GM18499 (cell line): ENCODE measurements at regions not wholly inside any gene's neighbourhood (a gene's known extent, or its start where the extent isn't known, plus 50 kb on each side); places are given as distances from the start of the nearest gene placed in this dataset.
"Not testable (repeated sequence)": the region's sequence is repeated elsewhere in the genome, so short reads cannot be mapped to it uniquely, and the experiment has no call there.

Source experiments
- ATAC-seq: cut with Tn5 transposase; IDR thresholded peaks from one replicate; pipeline ENCODE4 v1.9.1; 2021; ENCODE audit warnings: moderate number of reproducible peaks; ENCODE audit not compliant: insufficient read depth, unreplicated experiment

DNA sequence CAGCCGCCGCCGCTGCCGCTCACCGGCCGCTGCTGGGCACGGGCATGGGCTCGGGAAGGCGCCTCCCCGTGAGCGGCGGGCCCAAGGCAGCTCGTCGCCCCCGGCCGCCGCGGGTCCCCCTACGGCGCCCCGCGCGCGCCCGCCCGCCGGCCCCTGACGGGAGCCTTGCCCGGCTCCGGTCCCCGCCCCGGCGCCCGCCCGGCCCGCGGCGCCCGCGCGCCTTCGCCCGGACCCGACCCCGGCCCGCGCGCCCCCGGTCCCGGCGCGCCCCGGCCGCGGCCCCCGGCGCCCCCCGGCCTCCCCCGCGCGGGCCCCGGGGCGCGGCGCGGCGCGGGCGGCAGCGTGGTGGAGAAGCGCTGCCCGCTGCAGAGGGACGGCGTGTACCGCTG, 177.7 kb downstream of the OR4M2 start:
- ATAC-seq, result no peak

DNA sequence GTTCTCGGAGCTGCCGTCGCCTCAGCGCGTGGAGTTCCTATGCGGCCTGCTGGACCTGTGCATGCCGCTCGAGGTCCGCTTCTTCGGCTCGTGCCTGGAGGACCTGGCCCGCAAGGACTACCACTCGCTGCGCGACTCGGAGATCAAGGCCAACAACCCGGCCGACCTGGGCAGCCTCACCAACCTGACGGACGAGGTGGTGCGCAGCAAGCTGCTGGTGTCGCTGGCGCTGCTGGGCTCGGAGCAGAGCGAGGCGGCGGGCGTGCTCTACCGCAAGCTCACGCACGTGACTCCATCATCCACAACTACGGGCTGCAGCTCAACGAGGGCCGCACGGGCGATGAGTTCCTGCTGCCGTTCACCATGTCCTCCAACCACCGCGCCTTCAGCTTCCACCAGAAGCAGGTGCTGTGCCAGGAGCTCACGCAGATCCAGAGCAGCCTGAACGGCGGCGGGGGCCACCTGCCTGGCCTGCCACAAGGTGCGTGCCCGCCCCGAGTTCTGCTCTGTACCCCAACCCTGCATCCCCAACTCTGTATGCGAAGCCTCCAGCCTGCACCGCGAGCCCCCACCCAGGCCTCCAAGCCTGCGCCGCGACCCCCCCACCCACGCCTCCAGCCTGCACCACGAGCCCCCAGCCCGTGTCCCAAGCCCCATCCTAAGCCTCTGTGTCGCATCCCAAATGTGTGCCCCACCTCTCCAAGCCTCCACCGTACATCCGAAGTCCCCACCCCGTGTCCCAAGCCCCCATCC, 178.2 kb downstream of the OR4M2 start:
- no peak for ATAC-seq

DNA sequence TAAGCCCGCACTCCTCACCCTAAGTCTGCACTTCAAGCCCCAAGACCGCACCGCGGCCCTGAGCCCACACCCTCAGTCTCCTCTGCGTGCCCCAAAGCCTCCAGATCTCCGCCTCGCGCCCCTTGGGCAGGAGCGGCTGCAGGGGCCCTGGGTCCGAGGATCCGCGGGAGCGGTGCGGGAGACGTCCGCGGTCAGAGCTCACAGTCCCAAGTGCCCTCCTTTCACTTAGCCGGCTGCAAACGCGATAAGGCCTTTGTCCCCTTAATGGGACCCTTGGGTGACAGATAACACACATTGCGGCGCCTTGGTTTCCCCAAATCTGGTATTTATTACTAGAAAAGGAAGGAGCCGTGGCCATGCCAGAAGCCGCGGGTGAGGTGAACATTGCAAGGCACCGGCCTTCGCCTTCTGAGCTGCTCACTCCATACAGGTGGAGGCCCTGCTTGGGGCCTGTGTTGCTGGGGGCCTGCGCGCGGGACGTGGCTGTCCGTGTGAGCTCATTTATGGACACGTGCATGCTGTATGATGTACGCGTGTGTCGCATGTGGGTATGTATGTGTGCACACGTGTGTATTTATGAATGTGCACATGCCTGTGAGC, 178.9 kb downstream of the OR4M2 start:
- not testable (repeated sequence) for ATAC-seq

DNA sequence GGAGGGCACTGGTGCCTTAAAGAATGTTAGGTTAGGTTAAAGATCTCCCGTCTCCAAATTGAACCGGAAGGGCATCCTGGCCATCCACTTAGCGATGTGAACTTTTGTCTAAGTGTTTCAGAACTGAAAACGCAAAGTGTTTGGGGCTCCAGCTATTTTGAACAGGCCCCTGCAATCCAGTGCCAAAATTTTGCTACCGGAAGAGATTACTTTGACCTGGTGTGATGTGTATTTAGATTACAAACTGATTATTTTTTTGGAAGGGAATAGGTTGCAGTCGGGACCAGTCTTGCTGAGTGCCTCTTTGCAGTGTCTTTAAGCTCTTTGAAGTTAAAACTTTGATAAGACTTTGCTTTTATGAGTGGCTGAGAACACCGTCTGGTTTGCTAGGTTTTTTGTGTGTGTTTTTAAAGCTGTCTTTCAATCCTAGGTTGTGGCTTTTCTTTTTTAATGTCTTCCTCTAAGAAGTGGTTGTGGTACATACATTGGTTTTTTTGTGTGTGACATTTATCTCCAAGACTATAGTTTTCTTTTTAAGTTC, 179.6 kb downstream of the OR4M2 start:
- ATAC-seq, result no peak

DNA sequence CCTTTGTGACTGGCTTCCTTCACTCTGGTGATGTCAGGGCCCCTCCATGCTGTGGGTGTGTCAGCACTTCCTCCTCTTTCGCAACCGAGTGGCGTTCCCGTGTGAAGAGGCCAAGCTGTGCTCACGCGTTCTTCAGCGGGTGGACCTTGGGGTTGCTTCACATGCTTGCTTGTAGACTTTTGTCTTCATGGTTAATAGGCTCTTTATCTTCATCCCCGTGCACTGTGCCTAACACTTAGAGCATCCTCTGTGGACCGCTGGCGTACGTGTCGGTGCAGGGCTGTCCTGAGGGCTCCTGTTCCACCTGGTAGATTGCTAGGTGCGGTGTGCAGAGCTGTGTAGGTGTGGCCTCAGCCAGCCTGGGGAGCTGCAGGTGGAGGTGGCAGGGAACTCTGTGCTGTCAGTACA, 182.3 kb downstream of the OR4M2 start:
- no peak for ATAC-seq

DNA sequence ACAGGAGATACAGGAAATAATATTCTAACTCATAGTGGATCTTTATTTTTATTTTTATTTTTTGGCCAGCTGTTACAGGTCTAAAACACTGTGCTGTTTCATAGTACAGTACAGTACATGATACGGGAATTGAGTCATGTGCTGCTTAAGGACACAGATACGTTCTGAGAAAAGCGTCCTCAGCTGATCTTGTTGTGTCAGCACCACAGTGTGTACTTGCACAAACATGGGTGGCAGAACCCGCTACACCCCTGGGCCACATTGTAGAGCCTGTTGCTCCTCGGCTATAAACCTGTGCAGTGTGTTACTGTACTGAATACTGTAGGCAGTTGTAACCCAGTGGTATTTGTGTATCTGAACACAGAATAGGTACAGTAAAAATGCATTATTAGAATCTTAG, 183.4 kb downstream of the OR4M2 start:
- ATAC-seq, result no peak

DNA sequence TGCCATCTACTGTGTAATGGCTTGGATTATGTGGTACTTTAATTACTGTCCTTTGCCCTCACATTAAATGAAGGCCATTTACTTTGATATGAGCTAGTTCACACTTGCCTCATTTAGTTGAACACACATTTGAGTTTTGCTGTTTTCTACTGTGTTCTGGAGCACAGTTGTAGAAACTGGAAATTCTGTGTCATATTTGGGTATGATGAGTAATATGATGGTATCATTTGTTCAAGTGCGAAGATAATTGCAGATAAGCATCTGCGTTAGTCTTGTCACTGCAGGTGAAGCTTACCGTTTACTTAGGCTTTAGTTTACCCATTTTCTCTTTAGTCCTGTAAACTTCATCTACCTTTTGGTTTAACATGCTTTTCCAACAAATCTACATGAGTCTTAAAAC, 183.9 kb downstream of the OR4M2 start:
- ATAC-seq, result not testable (repeated sequence)

DNA sequence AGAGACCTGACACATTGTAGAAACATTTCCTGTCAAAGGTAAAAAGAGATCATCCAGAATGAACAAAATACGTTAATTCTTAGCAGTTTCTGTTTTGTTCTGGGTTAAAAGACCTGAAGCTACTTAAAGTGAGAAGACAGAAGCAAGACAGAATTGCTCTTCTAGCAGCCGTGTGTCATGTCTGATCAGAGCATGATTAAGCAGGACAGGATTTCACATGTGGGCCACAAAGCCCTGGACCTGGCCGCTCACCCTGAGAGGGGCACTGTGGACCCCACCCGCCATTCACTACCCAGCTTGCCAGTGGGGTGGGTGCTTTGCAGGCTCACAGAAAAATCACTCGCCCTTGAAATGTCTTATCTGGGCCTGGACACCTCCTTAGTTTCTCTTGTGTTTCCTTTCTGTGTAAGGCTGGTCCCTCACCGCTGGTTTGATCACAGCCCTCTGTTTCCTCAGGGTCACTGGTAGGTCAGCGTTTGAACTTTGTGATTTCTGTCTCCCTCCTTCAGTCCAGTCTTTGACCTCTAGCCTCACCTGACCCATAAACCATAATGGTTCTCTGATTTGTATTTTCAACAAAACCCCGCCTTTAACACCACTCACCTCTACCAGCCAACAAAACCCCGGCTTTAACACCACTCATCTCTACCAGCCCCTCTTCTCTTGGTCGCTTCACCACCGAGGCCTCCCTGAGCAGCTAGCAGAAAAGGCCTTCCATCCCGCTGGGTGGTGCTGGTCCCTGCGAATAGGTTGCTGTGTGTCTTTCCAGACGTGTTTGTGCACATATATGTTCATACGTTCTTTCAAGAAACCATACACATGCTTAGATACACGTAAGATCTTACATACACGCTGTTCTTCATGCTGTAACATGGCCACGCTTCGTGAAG, 185.0 kb downstream of the OR4M2 start:
- no peak for ATAC-seq

DNA sequence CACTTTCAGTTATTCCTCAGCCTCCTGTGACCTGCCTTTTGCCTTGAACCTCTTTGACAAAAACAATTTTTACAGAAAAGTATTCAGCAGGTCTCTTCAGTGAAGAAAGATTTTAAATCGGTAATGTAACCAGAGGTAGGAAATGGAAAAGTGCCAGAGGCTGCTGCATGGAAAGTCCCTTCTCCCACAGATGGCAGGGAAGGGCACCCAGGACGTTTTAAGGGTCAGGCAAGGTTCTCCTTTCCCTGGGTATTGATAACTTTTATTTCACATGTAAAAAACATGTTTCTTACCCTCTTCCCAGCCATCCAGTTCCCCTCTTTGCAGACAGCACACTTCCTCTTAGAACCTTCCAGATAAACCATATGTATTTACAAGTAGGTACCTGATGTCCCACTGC, 185.6 kb downstream of the OR4M2 start:
- no peak for ATAC-seq

DNA sequence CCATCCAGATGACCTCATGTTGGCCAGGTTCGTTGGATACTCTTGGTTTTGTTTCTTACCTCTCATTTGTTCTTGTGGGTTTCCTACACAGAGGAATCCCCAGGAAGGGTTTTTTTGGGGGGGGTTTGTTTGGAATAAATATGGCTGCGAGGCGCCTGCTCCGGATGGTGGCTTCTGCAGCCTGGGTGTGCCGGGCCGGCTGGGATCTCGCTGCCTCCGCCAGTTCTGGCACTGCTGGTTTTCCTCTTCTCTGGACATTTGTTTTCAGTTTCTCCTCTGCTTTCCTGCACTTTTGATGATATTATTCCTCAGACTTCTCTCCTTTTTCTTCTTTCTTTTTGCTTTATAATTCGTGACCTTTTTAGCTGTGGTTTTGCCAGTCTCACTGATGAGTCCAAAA, 187.4 kb downstream of the OR4M2 start:
- ATAC-seq, result no peak

DNA sequence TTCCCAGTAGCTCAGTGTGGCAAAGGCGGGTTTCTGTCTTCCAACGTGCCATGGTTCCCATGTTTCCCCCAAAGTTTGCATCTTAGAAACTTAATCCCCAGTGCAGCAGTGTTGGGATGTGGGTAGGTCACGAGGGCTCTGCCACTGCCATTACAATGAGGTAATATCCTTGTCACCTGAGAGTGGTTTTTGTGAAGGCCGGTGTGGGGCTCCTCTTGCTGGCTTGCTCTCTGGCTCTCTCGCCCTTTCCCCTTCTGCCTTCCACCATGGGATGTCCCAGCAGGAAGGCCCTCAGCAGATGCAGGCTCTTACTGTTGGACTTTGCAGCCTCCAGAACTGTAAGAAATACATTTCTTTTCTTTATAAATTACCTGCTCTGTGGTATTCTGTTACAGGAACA, 187.9 kb downstream of the OR4M2 start:
- not testable (repeated sequence) for ATAC-seq

DNA sequence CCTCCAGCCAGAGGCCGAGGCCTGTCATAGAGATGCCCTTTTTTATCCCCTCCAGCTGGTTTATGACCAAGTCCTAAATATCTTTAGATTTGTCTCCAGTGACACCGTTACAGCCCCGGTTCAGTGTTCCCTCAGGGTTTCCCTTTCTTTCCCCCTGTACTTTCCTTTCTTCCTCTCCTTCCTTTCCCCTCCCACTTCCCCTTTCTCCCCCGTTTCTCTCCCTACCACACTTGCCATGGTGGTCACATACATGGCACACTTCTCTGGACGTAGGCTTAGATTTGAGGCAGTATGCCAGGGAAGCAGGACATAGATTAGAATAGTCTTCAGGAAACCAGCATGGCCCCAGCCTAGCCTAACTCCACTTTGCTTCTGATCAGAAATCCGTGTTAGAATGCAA, 188.3 kb downstream of the OR4M2 start:
- ATAC-seq, result not testable (repeated sequence)

DNA sequence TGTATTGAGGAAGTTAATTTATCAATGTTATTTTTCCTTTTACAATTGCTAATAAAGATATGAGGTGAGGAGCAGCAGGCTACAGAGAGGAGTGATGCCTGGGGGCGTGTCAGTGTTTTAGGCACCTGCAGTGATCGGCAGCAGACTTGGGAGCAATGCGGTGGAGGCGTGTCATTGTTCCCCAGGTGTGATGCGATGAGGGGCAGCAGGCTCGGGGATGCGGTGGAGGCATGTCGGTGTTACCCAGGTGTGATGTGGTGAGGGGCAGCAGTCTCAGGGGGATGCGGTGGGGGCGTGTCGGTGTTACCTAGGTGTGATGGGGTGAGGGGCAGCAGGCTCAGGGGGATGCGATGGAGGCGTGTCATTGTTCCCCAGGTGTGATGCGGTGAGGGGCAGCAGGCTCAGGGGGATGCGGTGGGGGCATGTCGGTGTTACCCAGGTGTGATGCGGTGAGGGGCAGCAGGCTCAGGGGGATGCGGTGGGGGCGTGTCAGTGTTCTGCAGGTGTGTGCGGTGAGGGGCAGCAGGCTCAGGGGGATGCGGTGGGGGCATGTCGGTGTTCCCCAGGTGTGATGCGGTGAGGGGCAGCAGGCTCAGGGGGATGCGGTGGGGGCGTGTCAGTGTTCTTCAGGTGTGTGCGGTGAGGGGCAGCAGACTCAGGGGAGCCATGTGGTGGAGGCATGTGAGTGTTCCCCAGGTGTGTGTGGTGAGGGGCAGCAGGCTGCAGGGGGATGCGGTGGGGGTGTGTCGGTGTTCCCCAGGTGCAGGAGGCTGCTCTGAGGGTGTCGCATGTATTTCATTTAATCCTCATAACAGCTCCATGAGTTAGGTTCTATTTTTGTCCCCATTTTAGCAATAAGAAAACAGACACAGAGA, 186.2 kb upstream of the GOLGA6L22 start:
- not testable (repeated sequence) for ATAC-seq

DNA sequence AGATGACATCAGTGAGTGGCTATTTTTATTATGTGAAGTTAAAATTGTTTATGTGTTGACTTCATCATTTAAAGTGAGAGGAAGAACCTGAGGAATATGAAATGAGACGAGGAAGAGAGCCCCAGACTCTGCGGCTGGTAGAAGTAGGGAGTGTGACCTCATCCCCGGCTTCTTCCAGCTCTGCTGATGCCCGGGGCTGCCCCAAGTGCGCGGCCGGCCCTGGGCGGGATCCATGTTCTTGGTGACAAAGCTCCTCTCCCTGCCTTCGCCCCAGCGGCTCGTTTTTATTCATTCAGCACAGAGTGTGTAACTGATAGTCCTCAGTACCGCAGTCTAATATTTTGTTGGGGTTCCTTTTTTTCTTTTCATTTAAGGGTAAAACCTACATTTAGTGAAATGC, 185.5 kb upstream of the GOLGA6L22 start:
- ATAC-seq, result not testable (repeated sequence)

DNA sequence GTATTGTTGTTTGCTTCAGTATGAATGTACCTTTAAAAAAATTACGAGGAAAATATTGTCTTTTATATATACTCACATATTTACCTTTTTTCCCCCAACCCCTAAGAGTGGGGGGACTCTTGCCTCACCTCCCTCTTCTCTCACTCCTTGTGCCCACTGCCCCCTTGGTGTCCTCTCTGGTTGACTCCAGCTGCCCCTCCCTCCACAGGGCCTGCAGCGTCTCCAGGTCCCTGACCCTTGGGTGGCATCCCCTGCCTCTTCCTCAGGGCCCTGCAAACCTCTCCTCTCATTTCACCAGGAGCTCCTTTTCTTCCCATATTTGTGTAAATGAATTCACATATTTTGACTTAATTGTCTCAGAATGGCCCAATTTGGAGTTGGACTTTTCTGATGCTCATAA, 184.3 kb upstream of the GOLGA6L22 start:
- ATAC-seq, result not testable (repeated sequence)

DNA sequence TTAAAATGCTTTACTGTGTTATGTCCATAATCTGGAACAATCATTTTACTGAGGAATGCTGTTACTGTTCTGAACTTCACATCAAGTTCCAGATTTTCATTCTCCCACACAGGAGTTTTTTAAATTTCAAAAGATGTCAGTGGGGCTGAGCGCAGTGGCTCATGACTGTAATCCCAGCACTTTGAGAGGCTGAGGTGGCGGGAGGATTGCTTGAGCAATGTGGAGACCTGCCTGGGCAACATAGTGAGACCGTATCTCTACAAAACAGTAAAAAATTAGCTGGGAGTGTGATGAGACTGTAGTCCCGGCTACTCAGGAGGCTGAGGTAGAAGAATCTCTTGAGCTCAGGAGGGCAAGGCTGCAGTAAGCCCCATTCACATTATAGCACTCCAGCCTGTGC, 177.9 kb upstream of the GOLGA6L22 start:
- ATAC-seq, result not testable (repeated sequence)

DNA sequence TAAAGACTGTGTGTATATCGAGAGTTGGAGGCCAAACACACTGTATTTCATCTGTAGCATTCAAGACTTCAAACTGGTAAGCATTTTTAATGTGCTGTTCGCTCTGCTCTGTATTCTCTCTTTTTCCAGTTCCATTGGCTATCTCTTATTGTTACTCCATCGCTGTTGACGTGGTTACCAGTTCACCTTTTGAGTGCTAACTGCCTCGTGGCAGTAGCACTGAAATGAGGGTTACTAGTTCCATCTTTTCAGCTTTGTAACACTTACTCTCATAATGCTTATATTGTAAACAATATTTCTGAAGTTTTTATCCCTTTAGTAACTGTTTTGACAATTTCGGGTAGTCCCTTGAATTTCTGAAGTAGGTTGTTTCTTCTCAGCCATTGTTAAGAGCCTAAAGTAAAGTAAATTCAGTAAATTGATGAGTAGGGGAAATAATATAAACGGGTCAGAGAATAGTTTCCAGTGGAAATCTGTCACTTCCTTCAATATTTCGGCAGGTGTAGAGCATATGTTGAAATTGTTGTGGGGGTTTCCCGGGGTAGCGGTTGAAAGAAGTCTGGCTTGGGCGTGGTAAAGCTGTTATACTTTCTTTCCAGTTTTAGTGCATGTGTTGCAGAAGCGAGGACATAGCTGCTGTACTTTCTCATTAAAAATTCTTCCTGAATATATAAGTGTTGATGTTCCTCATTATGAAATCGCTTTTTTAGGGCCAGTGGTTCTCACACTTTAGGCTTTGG, 175.7 kb upstream of the GOLGA6L22 start:
- ATAC-seq, result not testable (repeated sequence)

DNA sequence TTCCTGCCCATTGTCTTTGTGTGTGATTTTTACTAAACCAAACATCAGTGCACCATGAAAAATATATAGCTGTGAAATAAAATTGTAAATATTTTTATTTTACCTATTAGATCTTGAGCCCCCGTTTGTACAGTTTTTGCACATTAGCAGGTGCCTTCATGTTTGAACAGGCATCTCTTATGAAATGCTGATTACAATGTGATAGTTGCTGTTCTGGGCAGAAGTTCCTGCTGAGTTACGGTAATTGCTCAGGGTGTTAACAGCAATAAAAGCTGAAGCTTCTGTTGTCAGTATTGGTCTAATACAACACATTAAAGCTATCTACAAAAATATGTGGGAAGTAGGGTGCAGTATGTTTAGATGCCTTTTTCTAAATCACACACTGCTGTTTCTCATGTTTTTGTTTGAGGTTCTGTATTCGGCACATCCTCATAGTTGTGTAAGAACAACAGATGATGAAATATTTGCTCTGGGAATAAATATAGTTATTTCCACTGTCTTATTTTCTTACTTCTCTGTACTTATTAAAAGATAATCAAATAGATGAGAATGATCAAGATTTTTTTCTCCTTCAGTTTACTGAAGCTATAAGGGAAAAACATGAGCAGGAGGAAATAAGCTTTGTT, 173.8 kb upstream of the GOLGA6L22 start:
- not testable (repeated sequence) for ATAC-seq

DNA sequence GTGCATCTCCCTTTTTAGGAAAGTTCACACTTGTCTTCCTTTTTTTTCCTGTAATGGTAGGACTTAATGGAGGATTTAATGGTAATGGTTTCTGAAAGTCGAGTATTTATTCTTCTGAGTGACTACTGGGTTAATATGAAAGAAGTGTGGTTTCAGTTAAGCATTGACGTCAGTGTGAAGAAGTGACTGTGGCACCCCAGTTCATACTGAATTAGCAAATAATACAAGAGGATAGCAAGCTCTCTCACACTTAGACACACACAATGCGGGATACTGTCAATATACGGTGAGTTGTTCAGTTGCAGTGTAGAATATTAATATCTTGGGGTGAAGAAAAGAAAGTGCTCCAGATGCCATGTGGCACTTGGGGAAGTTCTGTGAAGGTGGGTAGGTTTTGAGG, 167.6 kb upstream of the GOLGA6L22 start:
- not testable (repeated sequence) for ATAC-seq
